Neutrophil (primary cell): ENCODE measurements at regions not wholly inside any gene's neighbourhood (a gene's known extent, or its start where the extent isn't known, plus 50 kb on each side); places are given as distances from the start of the nearest gene placed in this dataset.

Experiments used
- H3K27ac ChIP-seq: fragments of 200-600 bp; sonication (generic); 2 replicates; pipeline ENCODE4 v1.5.1; 2016; ENCODE audit warnings: mild to moderate bottlenecking, moderate library complexity
- H3K27me3 ChIP-seq: fragments of 200-600 bp; sonication (generic); 2 replicates; pipeline ENCODE4 v1.6.0; 2016; ENCODE audit warnings: mild to moderate bottlenecking
- H3K36me3 ChIP-seq: fragments of 200-600 bp; sonication (generic); 2 replicates; pipeline ENCODE4 v1.5.1; 2017
- H3K4me1 ChIP-seq, 2 experiments: fragments of 200-600 bp in 1 of 2; sonication (generic) in 1 of 2; 1 replicate in 1 of 2; 2 replicates in 1 of 2; pipeline versions ENCODE4 v1.5.1 to v1.6.1; 2013 to 2016; ENCODE audit warnings: low read depth in 1 of 2, low read length in 1 of 2, mild to moderate bottlenecking in 1 of 2, moderate library complexity in 1 of 2; ENCODE audit not compliant: control insufficient read depth in 1 of 2, insufficient read depth in 1 of 2
- H3K4me3 ChIP-seq, 2 experiments: fragments of 200-600 bp in 1 of 2; sonication (generic) in 1 of 2; 1 replicate in 1 of 2; 2 replicates in 1 of 2; pipeline ENCODE4 v1.5.1; 2013 to 2016; ENCODE audit warnings: low read depth in 1 of 2, low read length in 1 of 2, mild to moderate bottlenecking in 1 of 2, moderate library complexity in 1 of 2
- H3K9me3 ChIP-seq: fragments of 200-600 bp; sonication (generic); 2 replicates; pipeline ENCODE4 v1.5.1; 2016
- TF ChIP-seq, protein P1 (sequence below): fragments of 200-600 bp; sonication (generic); IDR thresholded peaks from 2 replicates; pipeline ENCODE4 v1.5.1; 2016; ENCODE audit warnings: antibody characterized with exemption

DNA sequence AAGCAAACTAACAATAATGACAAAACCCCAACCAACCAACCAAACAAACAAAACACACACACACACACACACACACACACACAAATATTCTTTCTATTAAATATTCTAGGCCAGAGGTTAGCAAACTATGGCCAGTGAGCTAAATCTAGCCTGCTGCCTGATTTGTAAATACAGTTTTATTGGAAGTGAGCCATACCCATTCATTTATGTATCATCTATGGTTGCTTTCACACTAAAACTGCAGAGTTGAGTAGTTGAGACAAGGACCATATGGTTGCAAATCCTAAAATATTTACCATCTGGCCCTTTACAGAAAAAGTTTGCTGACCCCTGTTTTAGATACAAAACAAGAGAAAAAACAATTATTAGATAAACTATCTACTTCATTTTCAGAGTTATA lies 620.5 kb upstream of the SEMA6A start:
- TF ChIP-seq, protein P1, sequence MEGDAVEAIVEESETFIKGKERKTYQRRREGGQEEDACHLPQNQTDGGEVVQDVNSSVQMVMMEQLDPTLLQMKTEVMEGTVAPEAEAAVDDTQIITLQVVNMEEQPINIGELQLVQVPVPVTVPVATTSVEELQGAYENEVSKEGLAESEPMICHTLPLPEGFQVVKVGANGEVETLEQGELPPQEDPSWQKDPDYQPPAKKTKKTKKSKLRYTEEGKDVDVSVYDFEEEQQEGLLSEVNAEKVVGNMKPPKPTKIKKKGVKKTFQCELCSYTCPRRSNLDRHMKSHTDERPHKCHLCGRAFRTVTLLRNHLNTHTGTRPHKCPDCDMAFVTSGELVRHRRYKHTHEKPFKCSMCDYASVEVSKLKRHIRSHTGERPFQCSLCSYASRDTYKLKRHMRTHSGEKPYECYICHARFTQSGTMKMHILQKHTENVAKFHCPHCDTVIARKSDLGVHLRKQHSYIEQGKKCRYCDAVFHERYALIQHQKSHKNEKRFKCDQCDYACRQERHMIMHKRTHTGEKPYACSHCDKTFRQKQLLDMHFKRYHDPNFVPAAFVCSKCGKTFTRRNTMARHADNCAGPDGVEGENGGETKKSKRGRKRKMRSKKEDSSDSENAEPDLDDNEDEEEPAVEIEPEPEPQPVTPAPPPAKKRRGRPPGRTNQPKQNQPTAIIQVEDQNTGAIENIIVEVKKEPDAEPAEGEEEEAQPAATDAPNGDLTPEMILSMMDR: no peak
- Histone ChIP-seq H3K27ac (no peak overlapping the region), H3K36me3 (no peaks in the 10 kb centered on the region), H3K4me3 (no peak overlapping the region), H3K9me3 (no peaks in the 10 kb centered on the region), H3K4me1 (no peaks in the 10 kb centered on the region), H3K27me3 (no peaks in the 10 kb centered on the region)

DNA sequence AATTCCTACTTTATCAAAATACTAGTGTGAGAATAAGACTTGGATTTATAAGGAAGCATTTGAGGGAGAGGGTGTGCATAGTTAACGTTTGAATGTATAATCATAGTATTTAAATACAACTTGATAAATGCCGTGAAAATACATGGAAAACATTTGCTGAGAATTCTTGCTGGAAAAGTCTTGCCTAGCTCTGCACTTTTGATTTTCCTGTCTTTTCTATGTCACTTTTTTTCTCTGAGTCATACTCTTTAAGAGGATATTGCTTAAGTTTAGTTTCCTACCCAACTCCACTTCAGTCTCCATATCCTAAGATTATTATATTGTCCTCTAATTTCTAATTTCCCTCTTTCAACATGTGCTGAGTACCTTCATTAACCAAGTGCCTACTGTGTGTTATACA lies 616.6 kb upstream of the SEMA6A start:
- TF ChIP-seq, protein P1: no peak
- H3K27ac ChIP-seq: no peak overlapping the region
- H3K9me3 ChIP-seq: no peaks in the 10 kb centered on the region
- H3K36me3 ChIP-seq: no peaks in the 10 kb centered on the region
- no peaks in the 10 kb centered on the region for H3K27me3 ChIP-seq
- no peaks in the 10 kb centered on the region for H3K4me1 ChIP-seq
- no peak overlapping the region for H3K4me3 ChIP-seq

DNA sequence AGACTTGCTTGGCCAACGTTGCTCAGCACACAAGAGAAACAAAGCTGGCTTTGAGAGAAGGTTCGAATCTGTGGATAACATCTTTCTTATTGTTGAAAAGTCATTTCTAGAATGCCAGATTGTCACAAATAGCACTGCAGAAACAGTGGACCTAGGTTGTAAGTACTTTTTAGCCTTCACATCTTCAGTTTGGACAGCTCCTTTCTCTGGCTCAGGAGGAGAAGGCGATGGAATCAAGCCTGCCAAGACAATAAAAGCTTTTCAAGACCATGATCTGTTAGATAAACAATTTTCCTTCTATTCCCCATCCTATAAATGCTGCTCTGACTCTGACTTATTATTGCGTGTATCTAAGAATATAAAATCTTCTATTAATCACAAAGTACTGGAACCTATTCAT lies 615.2 kb upstream of the SEMA6A start:
- H3K27me3 ChIP-seq: no peaks in the 10 kb centered on the region
- H3K4me3 ChIP-seq: no peak overlapping the region
- no peaks in the 10 kb centered on the region for H3K36me3 ChIP-seq
- H3K9me3 ChIP-seq: no peaks in the 10 kb centered on the region
- no peaks in the 10 kb centered on the region for H3K4me1 ChIP-seq
- TF ChIP-seq, protein P1: no peak
- no peak overlapping the region for H3K27ac ChIP-seq

DNA sequence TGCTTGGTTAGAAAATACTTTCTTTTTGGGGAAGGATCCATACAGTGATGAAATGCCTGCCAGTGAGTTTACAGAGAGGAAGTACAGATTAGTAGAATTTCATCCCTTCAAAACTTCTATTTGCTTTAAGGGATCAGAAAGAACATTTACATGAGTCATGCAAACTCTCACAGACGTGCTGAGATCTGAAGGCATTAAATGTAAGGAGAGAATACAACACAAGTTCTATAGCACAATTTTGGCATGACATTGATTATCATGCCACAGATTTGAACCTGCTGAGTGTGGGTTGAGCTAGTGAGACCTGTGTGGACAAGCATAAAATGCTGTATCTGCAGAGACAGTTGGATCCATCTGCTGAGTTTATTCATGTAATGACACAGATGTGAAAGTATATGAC lies 613.6 kb upstream of the SEMA6A start:
- Histone ChIP-seq H3K4me3 (no peak overlapping the region), H3K4me1 (no peaks in the 10 kb centered on the region), H3K27me3 (no peaks in the 10 kb centered on the region), H3K27ac (no peak overlapping the region), H3K36me3 (no peaks in the 10 kb centered on the region), H3K9me3 (no peaks in the 10 kb centered on the region)
- TF ChIP-seq, protein P1: no peak

DNA sequence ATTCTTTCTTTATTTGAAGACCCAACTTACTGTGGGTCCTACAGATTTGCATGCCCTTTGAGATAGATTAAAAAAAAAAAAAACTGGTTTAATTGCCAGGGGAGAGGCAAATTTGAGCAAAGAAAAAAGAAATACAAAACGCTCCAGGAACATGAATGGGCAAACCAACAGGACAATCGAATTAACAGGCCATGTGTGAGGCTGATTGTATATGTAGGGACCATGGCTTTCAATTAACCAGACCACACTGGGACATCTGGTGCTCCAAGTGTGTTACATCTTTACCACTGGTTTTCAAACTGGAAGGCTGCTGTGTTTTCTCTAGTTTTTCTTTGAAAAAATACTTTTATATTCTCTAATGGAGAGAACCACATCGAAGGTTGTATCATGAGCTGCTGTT lies 612.1 kb upstream of the SEMA6A start:
- Histone ChIP-seq H3K27me3 (no peaks in the 10 kb centered on the region), H3K4me3 (no peak overlapping the region), H3K27ac (no peak overlapping the region), H3K36me3 (no peaks in the 10 kb centered on the region), H3K4me1 (no peaks in the 10 kb centered on the region), H3K9me3 (no peaks in the 10 kb centered on the region)
- TF ChIP-seq, protein P1: no peak

DNA sequence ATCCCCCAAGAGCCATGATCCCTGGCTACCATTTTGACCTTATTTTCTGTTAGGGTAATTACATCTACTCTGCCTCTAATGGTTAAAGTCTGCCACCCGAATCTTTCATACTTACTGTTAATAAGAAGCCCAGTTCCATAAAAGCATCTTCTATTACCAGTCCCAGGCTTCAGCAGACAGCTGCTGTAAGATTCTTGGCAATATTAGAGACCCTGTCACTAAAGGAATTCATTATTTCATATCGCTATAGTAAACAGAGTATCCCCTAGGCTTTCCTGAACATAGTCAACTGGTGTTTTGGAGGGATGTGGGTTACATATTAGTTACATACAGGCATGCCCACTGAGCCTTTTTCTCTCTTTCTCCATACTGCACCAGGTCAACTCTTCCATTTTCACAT lies 608.7 kb upstream of the SEMA6A start:
- no peaks in the 10 kb centered on the region for H3K36me3 ChIP-seq
- H3K4me3 ChIP-seq: no peak overlapping the region
- no peaks in the 10 kb centered on the region for H3K27me3 ChIP-seq
- no peaks in the 10 kb centered on the region for H3K4me1 ChIP-seq
- TF ChIP-seq, protein P1: no peak
- H3K27ac ChIP-seq: no peak overlapping the region
- no peaks in the 10 kb centered on the region for H3K9me3 ChIP-seq
